SK-N-MC (cell line): ENCODE measurements at regions not wholly inside any gene's neighbourhood (a gene's known extent, or its start where the extent isn't known, plus 50 kb on each side); places are given as distances from the start of the nearest gene placed in this dataset.

Experiments
- DNase-seq: peaks from one replicate; pipeline ENCODE4 v3.0.0-alpha.2; 2011; ENCODE audit warnings: low read depth, low spot score
- H3K27ac ChIP-seq: fragments of 200-600 bp; sonication (generic); 2 replicates; pipeline ENCODE4 v1.5.1; 2016; ENCODE audit warnings: mixed run types
- H3K36me3 ChIP-seq: fragments of 200-600 bp; sonication (generic); 2 replicates; pipeline ENCODE4 v1.6.1; 2017; ENCODE audit warnings: antibody characterized with exemption, low read length, mixed read lengths; ENCODE audit not compliant: insufficient read depth
- H3K4me3 ChIP-seq: fragments of 200-600 bp; sonication (generic); 2 replicates; pipeline ENCODE4 v1.5.1; 2016
- H3K9ac ChIP-seq: fragments of 200-600 bp; sonication (generic); 2 replicates; pipeline ENCODE4 v1.8.0; 2017; ENCODE audit warnings: mixed run types, mixed read lengths; ENCODE audit not compliant: insufficient read length
- H3K9me3 ChIP-seq: fragments of 200-600 bp; sonication (generic); 2 replicates; pipeline ENCODE4 v1.6.1; 2017; ENCODE audit warnings: low read depth, mild to moderate bottlenecking, antibody characterized with exemption, low read length, moderate library complexity, mixed read lengths
- EZH2 ChIP-seq: fragments of 200-600 bp; sonication (generic); IDR thresholded peaks from one replicate; pipeline ENCODE4 v1.6.1; 2017; ENCODE audit warnings: antibody characterized with exemption
- FOXP2 ChIP-seq: optimal IDR thresholded peaks from 2 replicates; pipeline ENCODE3; 2011; ENCODE audit warnings: mild to moderate bottlenecking, moderate library complexity; ENCODE audit not compliant: insufficient read depth; ENCODE audit errors: extremely low read length, control extremely low read depth
- POLR2AphosphoS5 ChIP-seq: IDR thresholded peaks from 2 replicates; pipeline ENCODE4 v1.6.1; 2012; ENCODE audit warnings: mild to moderate bottlenecking, low read depth, low read length, borderline replicate concordance

DNA sequence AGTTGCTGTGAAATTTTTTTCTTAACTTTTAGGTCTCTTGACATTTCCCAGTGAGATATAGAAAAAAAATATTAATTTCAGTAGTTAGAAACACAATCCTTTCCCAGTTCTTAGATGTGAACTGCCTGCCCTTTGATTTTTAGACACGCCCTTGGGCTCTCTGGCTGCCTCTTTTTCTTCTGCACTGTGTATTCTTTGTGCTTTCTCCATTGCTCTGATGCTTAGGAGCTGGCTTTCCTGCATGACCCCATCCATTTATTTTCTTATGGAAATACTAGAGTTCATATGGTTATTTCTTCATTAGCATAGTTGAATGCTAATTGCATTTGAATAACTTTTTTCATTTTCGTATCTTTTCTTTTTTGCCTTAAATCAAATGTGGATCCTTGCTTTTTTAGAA is 224.9 kb upstream of the SMIM31 start:
- H3K36me3 ChIP-seq, result no peaks in the 10 kb centered on the region
- no peak for TF ChIP-seq EZH2
- TF ChIP-seq FOXP2, result no peak
- no peak for TF ChIP-seq POLR2AphosphoS5
- no peaks in the 10 kb centered on the region for H3K9me3 ChIP-seq
- no peak overlapping the region for H3K4me3 ChIP-seq
- no peak overlapping the region for H3K27ac ChIP-seq
- no peak for DNase-seq
- H3K9ac ChIP-seq, result no peak overlapping the region

DNA sequence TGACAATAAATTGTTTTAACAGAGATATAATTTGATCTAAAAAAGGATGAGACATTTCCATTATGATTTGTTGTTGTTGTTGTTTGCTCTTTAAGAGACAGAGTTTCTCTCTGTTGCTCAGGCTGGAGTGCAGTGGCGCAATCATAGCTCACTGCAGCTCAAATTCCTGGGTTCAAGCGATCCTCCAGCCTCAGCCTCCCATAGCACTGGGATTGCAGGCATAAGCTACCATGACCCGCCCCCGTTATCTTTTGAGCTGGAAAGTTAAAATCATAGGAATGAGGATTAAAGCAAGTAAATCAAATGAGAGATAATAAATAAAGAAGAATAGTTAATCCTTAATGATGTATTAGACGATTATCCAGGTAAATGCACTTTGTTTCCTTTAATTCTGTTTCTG is 224.4 kb upstream of the SMIM31 start:
- Histone ChIP-seq H3K4me3 (no peak overlapping the region), H3K36me3 (no peaks in the 10 kb centered on the region), H3K27ac (no peak overlapping the region), H3K9ac (no peak overlapping the region), H3K9me3 (no peaks in the 10 kb centered on the region)
- DNase-seq, result no peak
- TF ChIP-seq POLR2AphosphoS5 (no peak), EZH2 (no peak), FOXP2 (no peak)

- H3K9ac ChIP-seq, result no peak overlapping the region
- no peak overlapping the region for H3K4me3 ChIP-seq
- no peaks in the 10 kb centered on the region for H3K36me3 ChIP-seq
- H3K9me3 ChIP-seq, result no peaks in the 10 kb centered on the region
- no peak overlapping the region for H3K27ac ChIP-seq
- DNase-seq, result no peak
- TF ChIP-seq FOXP2 (no peak), EZH2 (no peak), POLR2AphosphoS5 (no peak)
Observed at GRCh38 chr4:164531336-164531735, 222.6 kb upstream of the SMIM31 start.

- TF ChIP-seq POLR2AphosphoS5 (no peak), EZH2 (no peak), FOXP2 (no peak)
- H3K36me3 ChIP-seq, result no peaks in the 10 kb centered on the region
- DNase-seq, result no peak
- H3K27ac ChIP-seq, result no peak overlapping the region
- no peaks in the 10 kb centered on the region for H3K9me3 ChIP-seq
- no peak overlapping the region for H3K4me3 ChIP-seq
- H3K9ac ChIP-seq, result no peak overlapping the region
Observed at GRCh38 chr4:164536814-164537213, 217.1 kb upstream of the SMIM31 start.

- no peak overlapping the region for H3K27ac ChIP-seq
- no peak for DNase-seq
- no peak overlapping the region for H3K4me3 ChIP-seq
- no peaks in the 10 kb centered on the region for H3K9me3 ChIP-seq
- H3K36me3 ChIP-seq, result no peaks in the 10 kb centered on the region
- no peak for TF ChIP-seq EZH2
- TF ChIP-seq FOXP2, result no peak
- no peak for TF ChIP-seq POLR2AphosphoS5
- H3K9ac ChIP-seq, result no peak overlapping the region
Observed at GRCh38 chr4:164538097-164538496, 215.8 kb upstream of the SMIM31 start.

DNA sequence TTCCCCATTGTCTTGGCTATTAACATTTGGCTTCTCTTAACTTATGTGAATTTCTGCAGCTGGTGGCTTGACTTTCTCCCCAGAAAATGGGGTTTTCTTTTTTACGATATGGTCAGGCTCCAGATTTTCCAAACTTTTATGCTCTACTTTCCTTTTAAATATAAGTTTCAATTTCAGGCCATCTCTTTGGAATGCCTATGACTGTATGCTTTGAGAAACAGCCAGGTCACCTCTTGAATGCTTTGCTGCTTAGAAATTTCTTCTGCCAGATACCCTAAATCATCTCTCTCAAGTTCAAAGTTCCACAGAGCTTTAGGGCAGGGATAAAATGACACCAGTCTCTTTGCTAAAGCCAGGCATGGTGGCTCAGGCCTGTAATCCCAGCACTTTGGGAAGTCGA is 212.9 kb upstream of the SMIM31 start:
- DNase-seq, result no peak
- Histone ChIP-seq H3K9me3 (no peaks in the 10 kb centered on the region), H3K27ac (no peak overlapping the region), H3K36me3 (no peaks in the 10 kb centered on the region), H3K9ac (no peak overlapping the region), H3K4me3 (no peak overlapping the region)
- TF ChIP-seq FOXP2, result no peak
- TF ChIP-seq EZH2, result no peak
- TF ChIP-seq POLR2AphosphoS5, result no peak

GRCh38 chr4:164542431-164542830 is 211.5 kb upstream of the SMIM31 start:
- no peak for TF ChIP-seq POLR2AphosphoS5
- no peak for TF ChIP-seq EZH2
- no peak for TF ChIP-seq FOXP2
- H3K9me3 ChIP-seq, result no peaks in the 10 kb centered on the region
- no peak for DNase-seq

GRCh38 chr4:164550989-164551712 is 202.8 kb upstream of the SMIM31 start:
- no peaks in the 10 kb centered on the region for H3K9me3 ChIP-seq
- no peak overlapping the region for H3K4me3 ChIP-seq
- peak overlapping the region; percentile 11; the same call in 1 of the 2 replicates for H3K27ac ChIP-seq
- no peak overlapping the region for H3K9ac ChIP-seq
- TF ChIP-seq POLR2AphosphoS5, result no peak
- no peak for TF ChIP-seq FOXP2
- no peak for TF ChIP-seq EZH2
- no peaks in the 10 kb centered on the region for H3K36me3 ChIP-seq
- DNase-seq, result peak; percentile 22

More at GRCh38 chr4:164542431-164542830, 211.5 kb upstream of the SMIM31 start:
- Histone ChIP-seq H3K27ac (no peak overlapping the region; the same call in 1 of the 2 replicates), H3K9ac (no peak overlapping the region), H3K4me3 (no peak overlapping the region), H3K36me3 (no peaks in the 10 kb centered on the region)

DNA sequence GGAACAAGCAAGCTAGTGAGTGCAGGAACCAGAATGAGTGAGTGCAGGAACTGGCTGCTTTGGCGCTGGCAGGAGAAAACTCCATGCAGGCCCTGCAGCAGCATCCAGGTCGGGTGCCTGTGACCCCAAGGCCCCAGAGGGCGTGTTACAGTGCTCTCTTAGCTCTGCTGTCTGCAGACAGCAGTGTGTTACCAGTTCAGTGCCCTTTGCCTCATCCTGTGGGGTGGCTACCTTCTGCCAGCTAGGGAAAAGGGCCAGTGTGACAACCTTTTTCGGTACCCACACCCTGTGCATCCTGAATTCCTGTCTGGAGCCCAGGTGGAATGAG is 202.3 kb upstream of the SMIM31 start:
- no peak for TF ChIP-seq POLR2AphosphoS5
- TF ChIP-seq EZH2, result no peak
- no peak for TF ChIP-seq FOXP2
- no peaks in the 10 kb centered on the region for H3K36me3 ChIP-seq
- no peak overlapping the region for H3K4me3 ChIP-seq
- H3K27ac ChIP-seq, result no peak overlapping the region
- H3K9ac ChIP-seq, result no peak overlapping the region
- no peak for DNase-seq
- H3K9me3 ChIP-seq, result no peaks in the 10 kb centered on the region
